Kidney (tissue), 13 donors: ENCODE measurements at regions not wholly inside any gene's neighbourhood (a gene's known extent, or its start where the extent isn't known, plus 50 kb on each side); places are given as distances from the start of the nearest gene placed in this dataset.

ENCODE experiments used
- DNase-seq, 5 donors: peaks; one replicate each; pipeline ENCODE4 v3.0.0-alpha.2; 2013 to 2020
- FAIRE-seq: peaks from 2 replicates; lab custom pipeline; 2012; peaks lifted over from hg19 to GRCh38; lab: Jason Lieb, UNC
- H3K27ac ChIP-seq, 2 donors: one replicate each; pipeline ENCODE4 v1.7.0; 2013; ENCODE audit warnings: low read depth in 2 of 2, low read length in 2 of 2, inconsistent platforms in 1 of 2
- H3K27me3 ChIP-seq: one replicate; pipeline ENCODE4 v1.7.1; 2013; ENCODE audit warnings: low read length, inconsistent platforms; ENCODE audit not compliant: control insufficient read depth, insufficient read depth
- H3K36me3 ChIP-seq, 3 donors: one replicate each; pipeline versions ENCODE4 v1.7.0 to v1.7.1; 2013; ENCODE audit warnings: low read length in 3 of 3, control low read depth in 1 of 3, inconsistent platforms in 1 of 3; ENCODE audit not compliant: insufficient read depth in 3 of 3, control insufficient read depth in 2 of 3
- H3K4me1 ChIP-seq, 3 donors: one replicate each; pipeline versions ENCODE4 v1.7.0 to v1.7.1; 2013; ENCODE audit warnings: low read length in 3 of 3, inconsistent platforms in 1 of 3, low read depth in 1 of 3; ENCODE audit not compliant: control insufficient read depth in 2 of 3, insufficient read depth in 2 of 3
- H3K4me3 ChIP-seq, 3 donors: one replicate each; pipeline versions ENCODE4 v1.7.0 to v1.8.1; 2013; ENCODE audit warnings: low read length in 3 of 3, control low read depth in 1 of 3, inconsistent platforms in 1 of 3
- H3K9ac ChIP-seq, 3 donors: one replicate each; pipeline versions ENCODE4 v1.7.0 to v1.7.1; 2013; ENCODE audit warnings: low read length in 3 of 3, control low read depth in 1 of 3, inconsistent platforms in 1 of 3
- H3K9me3 ChIP-seq, 3 donors: one replicate each; pipeline versions ENCODE4 v1.7.0 to v1.7.1; 2013; ENCODE audit warnings: low read length in 3 of 3, control low read depth in 1 of 3, inconsistent platforms in 1 of 3; ENCODE audit not compliant: control insufficient read depth in 2 of 3, insufficient read depth in 1 of 3
- CTCF ChIP-seq: IDR thresholded peaks from 3 replicates; pipeline ENCODE4 v1.5.1; 2012; ENCODE audit warnings: mild to moderate bottlenecking, moderate library complexity, borderline replicate concordance; ENCODE audit not compliant: insufficient read depth; ENCODE audit errors: extremely low read depth
- intact Hi-C: fragments of 100-400 bp; cut with DNase I; formaldehyde crosslinking; loops from one replicate; pipeline ENCODE4 v1.11.1; 2022
- donor health status: control.
- donor health status: control.
- donor health status: control.
- donor health status: control.
- donor health status: control.
- donor health status: DM: yes; HTN: yes; CAD: no.
- donor health status: Normal renal cell carcinoma (clear cell type).

- intact Hi-C loops, result no loop called here
- Histone ChIP-seq H3K27me3 (no peaks in the 10 kb centered on the region), H3K36me3 (no peaks in the 10 kb centered on the region), H3K4me3 (no peak overlapping the region), H3K4me1 (no peaks in the 10 kb centered on the region), H3K9me3 (no peaks in the 10 kb centered on the region), H3K9ac (no peak overlapping the region), H3K27ac (no peak overlapping the region)
- DNase-seq (peak in 3 of 5 donors; percentile 70 to 89 (median 80)), FAIRE-seq (no peak)
- TF ChIP-seq CTCF, result no peak
Measured at GRCh38 chr10:133022776-133023100, 65.0 kb upstream of the ADGRA1 start.

GRCh38 chr10:133021963-133022775 is 65.6 kb upstream of the ADGRA1 start:
- no peak for TF ChIP-seq CTCF
- FAIRE-seq (no peak), DNase-seq (peak in 1 of 5 donors; percentile 61)
- H3K27ac ChIP-seq, result no peak overlapping the region
- H3K9ac ChIP-seq, result no peak overlapping the region
- no peaks in the 10 kb centered on the region for H3K36me3 ChIP-seq
- H3K4me3 ChIP-seq, result no peak overlapping the region
- intact Hi-C loops, result no loop called here
- H3K27me3 ChIP-seq, result no peaks in the 10 kb centered on the region
- no peaks in the 10 kb centered on the region for H3K9me3 ChIP-seq
- no peaks in the 10 kb centered on the region for H3K4me1 ChIP-seq

- no peak for TF ChIP-seq CTCF
- Histone ChIP-seq H3K4me3 (no peak overlapping the region), H3K9ac (no peak overlapping the region), H3K27me3 (no peaks in the 10 kb centered on the region), H3K27ac (no peak overlapping the region), H3K4me1 (no peaks in the 10 kb centered on the region), H3K9me3 (no peaks in the 10 kb centered on the region), H3K36me3 (no peaks in the 10 kb centered on the region)
- FAIRE-seq (no peak), DNase-seq (peak in 1 of 5 donors; percentile 63)
- intact Hi-C loops, result no loop called here
Measured at GRCh38 chr10:133021116-133021962, 66.4 kb upstream of the ADGRA1 start.
